Liver (tissue), 8 donors: ENCODE measurements at regions not wholly inside any gene's neighbourhood (a gene's known extent, or its start where the extent isn't known, plus 50 kb on each side); places are given as distances from the start of the nearest gene placed in this dataset.

Experiments
- DNase-seq: peaks from one replicate; pipeline ENCODE4 v3.0.0-alpha.2; 2017; ENCODE audit warnings: low spot score
- H3K27ac ChIP-seq, 2 donors: one replicate each; pipeline ENCODE4 v1.7.0; 2013; ENCODE audit warnings: inconsistent platforms in 2 of 2, low read length in 2 of 2, control low read depth in 1 of 2, low read depth in 1 of 2, mild to moderate bottlenecking in 1 of 2
- H3K27me3 ChIP-seq, 4 donors: one replicate each; pipeline versions ENCODE4 v1.6.1 to v1.7.0; 2013; ENCODE audit warnings: low read length in 3 of 4, inconsistent platforms in 1 of 4, mild to moderate bottlenecking in 1 of 4, moderate library complexity in 1 of 4; ENCODE audit not compliant: control insufficient read depth in 4 of 4, insufficient read depth in 4 of 4
- H3K36me3 ChIP-seq, 4 donors: one replicate each; pipeline versions ENCODE4 v1.6.1 to v1.7.0; 2013; ENCODE audit warnings: low read length in 3 of 4, mild to moderate bottlenecking in 3 of 4, low read depth in 1 of 4, moderate library complexity in 1 of 4; ENCODE audit not compliant: control insufficient read depth in 4 of 4, insufficient read depth in 3 of 4
- H3K4me1 ChIP-seq, 4 donors: one replicate each; pipeline versions ENCODE4 v1.6.1 to v1.7.0; 2013; ENCODE audit warnings: low read length in 3 of 4, mild to moderate bottlenecking in 3 of 4, moderate library complexity in 1 of 4; ENCODE audit not compliant: control insufficient read depth in 4 of 4, insufficient read depth in 4 of 4
- H3K4me3 ChIP-seq, 3 donors: one replicate each; pipeline versions ENCODE4 v1.6.1 to v1.7.0; 2013; ENCODE audit warnings: low read length in 3 of 3, control low read depth in 1 of 3, low read depth in 1 of 3, mild to moderate bottlenecking in 1 of 3
- H3K9ac ChIP-seq, 2 donors: one replicate each; pipeline ENCODE4 v1.7.0; 2013; ENCODE audit warnings: low read length in 2 of 2, mild to moderate bottlenecking in 2 of 2, moderate library complexity in 2 of 2, control low read depth in 1 of 2, low read depth in 1 of 2
- H3K9me3 ChIP-seq, 4 donors: one replicate each; pipeline versions ENCODE4 v1.6.1 to v1.7.0; 2013; ENCODE audit warnings: low read length in 3 of 4; ENCODE audit not compliant: control insufficient read depth in 4 of 4
- CTCF ChIP-seq: fragments of 150-350 bp; IDR thresholded peaks from 2 replicates; pipeline ENCODE4 v1.5.1; 2017; ENCODE audit warnings: improper control_type of control experiment, low read depth, low read length; ENCODE audit not compliant: missing input control
- EGR1 ChIP-seq, 2 donors: IDR thresholded peaks; 2 replicates each; pipeline ENCODE4 v1.6.1; 2016 to 2018; ENCODE audit warnings: antibody characterized with exemption in 2 of 2, low read depth in 2 of 2
- FOXA1 ChIP-seq: IDR thresholded peaks from 2 replicates; pipeline ENCODE4 v1.6.1; 2016; ENCODE audit warnings: antibody characterized with exemption
- GABPA ChIP-seq, 2 donors: IDR thresholded peaks in 1 of 2; conservative IDR thresholded peaks in 1 of 2; 2 replicates each; pipeline ENCODE4 v1.6.1; 2016; ENCODE audit warnings: antibody characterized with exemption in 2 of 2, mild to moderate bottlenecking in 1 of 2, moderate library complexity in 1 of 2
- HNF4A ChIP-seq, 2 donors: conservative IDR thresholded peaks; 2 replicates each; pipeline ENCODE4 v1.6.1; 2016; ENCODE audit warnings: antibody characterized with exemption in 2 of 2, mild to moderate bottlenecking in 2 of 2
- JUND ChIP-seq, 2 donors: IDR thresholded peaks; 2 replicates each; pipeline ENCODE4 v1.6.1; 2016; ENCODE audit warnings: antibody characterized with exemption in 2 of 2
- NR2F2 ChIP-seq: IDR thresholded peaks from 2 replicates; pipeline ENCODE4 v1.6.1; 2016; ENCODE audit warnings: antibody characterized with exemption
- RAD21 ChIP-seq, 2 donors: IDR thresholded peaks; 2 replicates each; pipeline ENCODE4 v1.6.1; 2016; ENCODE audit warnings: antibody characterized with exemption in 2 of 2, mild to moderate bottlenecking in 2 of 2
- SP1 ChIP-seq: IDR thresholded peaks from 2 replicates; pipeline ENCODE4 v1.6.1; 2018; ENCODE audit warnings: antibody characterized with exemption, mild to moderate bottlenecking
- TAF1 ChIP-seq: conservative IDR thresholded peaks from 2 replicates; pipeline ENCODE4 v1.6.1; 2016; ENCODE audit warnings: antibody characterized with exemption, mild to moderate bottlenecking
- ZBTB33 ChIP-seq: IDR thresholded peaks from 2 replicates; pipeline ENCODE4 v1.6.1; 2016; ENCODE audit warnings: antibody characterized with exemption
- WGBS: extraction: QIAGEN DNeasy Blood & Tissue Kit; methylation state at CpG from one replicate; pipeline ENCODE4 v1.1.7; 2013; 5-methylcytosine and 5-hydroxymethylcytosine counted together
- TF ChIP-seq, protein P1 (sequence below): IDR thresholded peaks from 2 replicates; pipeline ENCODE4 v1.6.1; 2016; ENCODE audit warnings: antibody characterized with exemption
- TF ChIP-seq, protein P2 (sequence below): IDR thresholded peaks from 2 replicates; pipeline ENCODE4 v1.6.1; 2016; ENCODE audit warnings: antibody characterized with exemption
- donor health status: healthy.
- donor health status: healthy.
- donor health status: healthy.
- donor health status: healthy.
- donor health status: healthy.

DNA sequence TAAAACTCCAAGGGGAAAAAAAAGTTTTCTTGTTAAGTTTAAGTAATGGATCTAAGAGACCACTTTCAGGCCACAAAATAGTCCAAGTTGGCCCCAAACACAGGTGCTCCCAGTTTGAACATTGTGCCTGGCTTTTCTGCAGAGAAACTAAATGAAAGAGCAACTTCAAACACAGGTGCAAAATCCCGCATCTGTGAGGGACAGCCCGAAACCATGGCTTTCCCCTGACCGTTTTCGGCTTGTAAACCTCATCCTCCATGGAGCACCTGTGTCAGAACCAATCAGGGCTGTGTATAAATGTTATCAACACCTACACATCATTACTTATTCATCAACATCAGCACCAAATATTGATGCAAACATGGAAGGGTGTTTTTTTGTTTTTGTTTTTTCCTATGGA lies 126.8 kb upstream of the OBI1 start:
- 90% methylated on average over 4 of the region's 4 CpGs for WGBS
- Histone ChIP-seq H3K4me3 (no peak overlapping the region), H3K36me3 (no peaks in the 10 kb centered on the region)

GRCh38 chr13:78784014-78784750 lies 125.2 kb upstream of the OBI1 start:
- DNase-seq, result no peak
- TF ChIP-seq EGR1 (IDR thresholded peaks at IDR 0.05; ENCODE audit: low read depth in 2 of 2), result no peak
- 76% methylated on average over 6 of the region's 6 CpGs for WGBS
- Histone ChIP-seq H3K27me3 (no peaks in the 10 kb centered on the region), H3K9me3 (no peaks in the 10 kb centered on the region), H3K36me3 (no peaks in the 10 kb centered on the region), H3K27ac (no peak overlapping the region), H3K9ac (peak overlapping the region in 1 of 2 donors; percentile 14), H3K4me1 (no peaks in the 10 kb centered on the region), H3K4me3 (no peak overlapping the region)

More for the DNA sequence above, 126.8 kb upstream of the OBI1 start:
- Histone ChIP-seq H3K27me3 (no peaks in the 10 kb centered on the region), H3K4me1 (no peaks in the 10 kb centered on the region), H3K9me3 (no peaks in the 10 kb centered on the region), H3K9ac (no peak overlapping the region), H3K27ac (no peak overlapping the region)
- DNase-seq, result no peak
- TF ChIP-seq TAF1, result no peak
- TF ChIP-seq, protein P1, sequence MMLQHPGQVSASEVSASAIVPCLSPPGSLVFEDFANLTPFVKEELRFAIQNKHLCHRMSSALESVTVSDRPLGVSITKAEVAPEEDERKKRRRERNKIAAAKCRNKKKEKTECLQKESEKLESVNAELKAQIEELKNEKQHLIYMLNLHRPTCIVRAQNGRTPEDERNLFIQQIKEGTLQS, result no peak
- no peak for TF ChIP-seq SP1
- TF ChIP-seq EGR1 (IDR thresholded peaks at IDR 0.05; ENCODE audit: low read depth in 2 of 2), result no peak
- TF ChIP-seq NR2F2, result no peak
- TF ChIP-seq ZBTB33, result no peak

GRCh38 chr13:78780708-78781107 lies 121.8 kb upstream of the OBI1 start:
- Histone ChIP-seq H3K9ac (no peak overlapping the region), H3K4me1 (no peaks in the 10 kb centered on the region), H3K27ac (no peak overlapping the region), H3K4me3 (no peak overlapping the region), H3K27me3 (peaks cover 0 to 2% (median 0%) of the 10 kb centered on the region in 4 donors), H3K36me3 (no peaks in the 10 kb centered on the region), H3K9me3 (no peaks in the 10 kb centered on the region)
- TF ChIP-seq FOXA1 (no peak), RAD21 (IDR thresholded peaks at IDR 0.05) (no peak), CTCF (no peak), SP1 (no peak), HNF4A (conservative IDR thresholded peaks at IDR 0.05) (no peak), JUND (IDR thresholded peaks at IDR 0.05) (no peak), NR2F2 (no peak), GABPA (IDR thresholded peaks at IDR 0.05 in 1 of 2, conservative IDR thresholded peaks at IDR 0.05 in 1 of 2) (no peak)
- TF ChIP-seq, protein P1, result no peak
- TF ChIP-seq, protein P2, sequence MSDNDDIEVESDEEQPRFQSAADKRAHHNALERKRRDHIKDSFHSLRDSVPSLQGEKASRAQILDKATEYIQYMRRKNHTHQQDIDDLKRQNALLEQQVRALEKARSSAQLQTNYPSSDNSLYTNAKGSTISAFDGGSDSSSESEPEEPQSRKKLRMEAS, result no peak
- WGBS, result 45% methylated on average over 3 of the region's 3 CpGs
- no peak for DNase-seq
